HepG2 (cell line): ENCODE measurements at regions not wholly inside any gene's neighbourhood (a gene's known extent, or its start where the extent isn't known, plus 50 kb on each side); places are given as distances from the start of the nearest gene placed in this dataset.

Source experiments
- ATAC-seq: fragments of 200-7000 bp; cut with Tn5 transposase; 3 replicates; pipeline ENCODE4 v1.9.1; 2020; ENCODE audit warnings: mild to moderate bottlenecking, moderate library complexity
- BruUV-seq: library from RNA; stranded (reverse); fragments of 400-500 nt; replicated peaks from 2 replicates; lab custom pipeline; 2021; lab: Mats Ljungman, UMichigan
- CTCF ChIA-PET: fragments of 300-600 bp; formaldehyde crosslinking; extraction: SDS; loops from one replicate; lab custom pipeline; 2021; ENCODE audit warnings: low total read pairs, inconsistent platforms, low intra/inter-chr PET ratio; lab: Yijun Ruan, JAX
- POLR2A ChIA-PET: fragments of 350-600 bp; sonication (Branson Sonifier 250); formaldehyde crosslinking; loops from one replicate; lab custom pipeline; 2020; ENCODE audit warnings: antibody characterized with exemption, inconsistent platforms; lab: Yijun Ruan, JAX
- DNase-seq: peaks from one replicate; pipeline ENCODE4 v3.0.0-alpha.2; 2015; ENCODE audit warnings: low spot score
- FAIRE-seq: peaks from 3 replicates; lab custom pipeline; 2011; peaks lifted over from hg19 to GRCh38; lab: Jason Lieb, UNC
- H2AFZ ChIP-seq: one replicate; pipeline ENCODE4 v1.6.1; 2011; ENCODE audit warnings: low read length, inconsistent platforms
- H3K27ac ChIP-seq: fragments of 300-600 bp; 3 replicates; pipeline ENCODE4 v1.8.0; 2011; ENCODE audit warnings: mixed run types, mild to moderate bottlenecking, mixed read lengths, low read length, inconsistent platforms; ENCODE audit not compliant: insufficient read depth; ENCODE audit errors: extremely low read length
- H3K27me3 ChIP-seq, 2 experiments: fragments of 200-600 bp in 1 of 2; 2 replicates in 1 of 2; 3 replicates in 1 of 2; pipeline versions ENCODE4 v1.6.0 to v1.8.0; 2011; ENCODE audit warnings: low read length in 2 of 2, mild to moderate bottlenecking in 2 of 2, moderate library complexity in 2 of 2, inconsistent platforms in 1 of 2; ENCODE audit not compliant: insufficient read depth in 2 of 2, control insufficient read depth in 1 of 2
- H3K36me3 ChIP-seq, 2 experiments: fragments of 200-600 bp in 1 of 2; replicated peaks in 1 of 2; 2 replicates in 1 of 2; 3 replicates in 1 of 2; pipeline versions ENCODE4 v1.5.1 to v1.8.0; 2011; ENCODE audit warnings: low read length in 2 of 2, inconsistent platforms in 1 of 2; ENCODE audit not compliant: insufficient read depth in 2 of 2, control insufficient read depth in 1 of 2
- H3K4me1 ChIP-seq: 2 replicates; pipeline ENCODE4 v1.5.1; 2012; ENCODE audit warnings: low read length, inconsistent platforms; ENCODE audit not compliant: insufficient read depth
- H3K4me2 ChIP-seq: 2 replicates; pipeline ENCODE4 v1.6.0; 2011; ENCODE audit warnings: low read depth, low read length, inconsistent platforms
- H3K4me3 ChIP-seq, 3 experiments: fragments of 200-600 bp in 1 of 3; sonication (generic), shearing (Covaris generic) in 1 of 3; replicated peaks in 1 of 3; 2 replicates each; pipeline ENCODE4 v1.5.1; 2011 to 2016; ENCODE audit warnings: low read length in 3 of 3, inconsistent platforms in 2 of 3, low read depth in 2 of 3, mild to moderate bottlenecking in 2 of 3, control low read depth in 1 of 3, mixed read lengths in 1 of 3; ENCODE audit not compliant: insufficient read depth in 1 of 3
- H3K79me2 ChIP-seq: one replicate; pipeline ENCODE4 v1.6.1; 2011; ENCODE audit warnings: low read length, inconsistent platforms; ENCODE audit not compliant: insufficient read depth
- H3K9ac ChIP-seq: 2 replicates; pipeline ENCODE4 v1.6.0; 2011; ENCODE audit warnings: mild to moderate bottlenecking, low read depth, low read length, inconsistent platforms; ENCODE audit not compliant: insufficient read depth
- H3K9me3 ChIP-seq: 2 replicates; pipeline ENCODE4 v1.5.1; 2012; ENCODE audit warnings: mild to moderate bottlenecking, low read length
- H4K20me1 ChIP-seq: 2 replicates; pipeline ENCODE4 v1.6.0; 2011; ENCODE audit warnings: inconsistent platforms, mild to moderate bottlenecking, low read length, moderate library complexity; ENCODE audit not compliant: insufficient read depth
- ATRX ChIP-seq: sonication (generic); formaldehyde crosslinking; IDR thresholded peaks from 2 replicates; pipeline ENCODE4 v1.4.0; 2020; ENCODE audit warnings: missing genetic modification reagents, borderline replicate concordance
- IRF2 ChIP-seq: IDR thresholded peaks from 2 replicates; pipeline ENCODE4 v1.6.1; 2018; ENCODE audit warnings: missing genetic modification reagents, missing compliant biosample characterization
- RBM39 ChIP-seq: fragments of 200-400 bp; formaldehyde crosslinking; IDR thresholded peaks from one replicate; pipeline ENCODE4 v1.6.1; 2018; ENCODE audit warnings: antibody characterized with exemption, mild to moderate bottlenecking, low read depth, low read length; ENCODE audit not compliant: poor library complexity, severe bottlenecking
- ZNF577 ChIP-seq: sonication (generic); formaldehyde crosslinking; IDR thresholded peaks from 2 replicates; pipeline ENCODE4 v1.4.0; 2020; ENCODE audit warnings: mild to moderate bottlenecking, low read depth, missing genetic modification reagents, borderline replicate concordance
- ZNF766 ChIP-seq: sonication (generic); formaldehyde crosslinking; IDR thresholded peaks from 2 replicates; pipeline ENCODE4 v1.5.0; 2020; ENCODE audit warnings: missing genetic modification reagents, borderline replicate concordance
- ZSCAN12 ChIP-seq: sonication (generic); formaldehyde crosslinking; IDR thresholded peaks from 2 replicates; pipeline ENCODE4 v1.9.0; 2021; ENCODE audit warnings: mild to moderate bottlenecking, missing genetic modification reagents
- WGBS: methylation state at CpG from one replicate; pipeline ENCODE4 v1.1.6; 2017; ENCODE audit warnings: low lambda C conversion rate; 5-methylcytosine and 5-hydroxymethylcytosine counted together
- in situ Hi-C: cut with HindIII; loops from 2 replicates; pipeline ENCODE4 v1.10.0; 2017; ENCODE audit warnings: low pct_unique_long_range_greater_than_20kb; ENCODE audit not compliant: extremely low pct_ligation_motif_present
- intact Hi-C: fragments of 100-400 bp; cut with micrococcal nuclease; formaldehyde crosslinking; loops from one replicate; pipeline ENCODE4 v1.10.0; 2022; ENCODE audit not compliant: unreplicated experiment
- TF ChIP-seq, protein P1 (sequence below): sonication (generic); formaldehyde crosslinking; IDR thresholded peaks from 2 replicates; pipeline ENCODE4 v1.4.0; 2020; ENCODE audit warnings: missing genetic modification reagents
- TF ChIP-seq, protein P2 (sequence below): sonication (generic); formaldehyde crosslinking; IDR thresholded peaks from 2 replicates; pipeline ENCODE4 v1.4.0; 2020; ENCODE audit warnings: low read depth, mild to moderate bottlenecking, missing genetic modification reagents
- TF ChIP-seq, protein P3 (sequence below): sonication (generic); formaldehyde crosslinking; IDR thresholded peaks from 2 replicates; pipeline ENCODE4 v1.5.0; 2020; ENCODE audit warnings: mild to moderate bottlenecking, missing genetic modification reagents
- TF ChIP-seq, protein P4 (sequence below): sonication (generic); formaldehyde crosslinking; IDR thresholded peaks from 2 replicates; pipeline ENCODE4 v1.5.0; 2020; ENCODE audit warnings: missing genetic modification reagents
- TF ChIP-seq, protein P5 (sequence below): IDR thresholded peaks from 2 replicates; pipeline ENCODE4 v1.6.1; 2016; ENCODE audit warnings: missing compliant biosample characterization, missing genetic modification reagents, borderline replicate concordance
- TF ChIP-seq, protein P6 (sequence below): sonication (generic); formaldehyde crosslinking; IDR thresholded peaks from 2 replicates; pipeline ENCODE4 v1.8.0; 2022; ENCODE audit warnings: missing genetic modification reagents, low read depth, mild to moderate bottlenecking, borderline replicate concordance

GRCh38 chr12:115864396-115864795, 413.1 kb downstream of the MED13L start (continued):
- TF ChIP-seq, protein P1, sequence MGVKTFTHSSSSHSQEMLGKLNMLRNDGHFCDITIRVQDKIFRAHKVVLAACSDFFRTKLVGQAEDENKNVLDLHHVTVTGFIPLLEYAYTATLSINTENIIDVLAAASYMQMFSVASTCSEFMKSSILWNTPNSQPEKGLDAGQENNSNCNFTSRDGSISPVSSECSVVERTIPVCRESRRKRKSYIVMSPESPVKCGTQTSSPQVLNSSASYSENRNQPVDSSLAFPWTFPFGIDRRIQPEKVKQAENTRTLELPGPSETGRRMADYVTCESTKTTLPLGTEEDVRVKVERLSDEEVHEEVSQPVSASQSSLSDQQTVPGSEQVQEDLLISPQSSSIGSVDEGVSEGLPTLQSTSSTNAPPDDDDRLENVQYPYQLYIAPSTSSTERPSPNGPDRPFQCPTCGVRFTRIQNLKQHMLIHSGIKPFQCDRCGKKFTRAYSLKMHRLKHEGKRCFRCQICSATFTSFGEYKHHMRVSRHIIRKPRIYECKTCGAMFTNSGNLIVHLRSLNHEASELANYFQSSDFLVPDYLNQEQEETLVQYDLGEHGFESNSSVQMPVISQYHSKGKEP (CRISPR knock-in tag) = no peak
- no peak for TF ChIP-seq RBM39
- no peak for TF ChIP-seq ZNF577
- TF ChIP-seq, protein P2, sequence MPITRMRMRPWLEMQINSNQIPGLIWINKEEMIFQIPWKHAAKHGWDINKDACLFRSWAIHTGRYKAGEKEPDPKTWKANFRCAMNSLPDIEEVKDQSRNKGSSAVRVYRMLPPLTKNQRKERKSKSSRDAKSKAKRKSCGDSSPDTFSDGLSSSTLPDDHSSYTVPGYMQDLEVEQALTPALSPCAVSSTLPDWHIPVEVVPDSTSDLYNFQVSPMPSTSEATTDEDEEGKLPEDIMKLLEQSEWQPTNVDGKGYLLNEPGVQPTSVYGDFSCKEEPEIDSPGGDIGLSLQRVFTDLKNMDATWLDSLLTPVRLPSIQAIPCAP (CRISPR knock-in tag) = no peak

DNA sequence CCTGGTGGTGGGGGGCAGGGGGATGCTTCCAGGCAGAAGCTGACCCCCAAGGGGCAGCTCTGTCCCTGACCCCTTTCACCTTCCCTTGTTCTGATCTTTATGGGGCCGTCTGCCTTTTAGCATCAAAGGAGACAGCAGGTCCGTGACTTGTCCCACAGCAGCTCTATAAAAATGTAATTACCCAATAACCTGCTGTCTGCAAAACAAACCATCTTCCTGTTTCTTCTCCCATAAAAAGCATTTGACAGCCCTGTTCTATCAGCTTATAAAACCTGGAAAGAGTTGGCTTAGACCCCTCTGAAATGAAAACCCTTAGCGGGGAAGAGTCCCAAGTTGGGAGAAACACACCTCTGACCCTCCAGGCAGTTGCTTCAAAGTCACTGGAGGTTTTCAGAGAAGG, 416.9 kb downstream of the MED13L start:
- CTCF ChIA-PET = no interaction called here
- no peak overlapping the region for H3K4me3 ChIP-seq
- in situ Hi-C loops = no loop called here
- no peak overlapping the region for H3K27ac ChIP-seq
- no peak for ATAC-seq
- H3K4me2 ChIP-seq = no peak overlapping the region
- BruUV-seq = no TSS peak
- H3K27me3 ChIP-seq = peaks cover 0 to 2% of the 10 kb centered on the region in 2 experiments; a peak in 1 of 5 replicates
- no peaks in the 10 kb centered on the region for H3K79me2 ChIP-seq
- 39% methylated on average over 3 of the region's 3 CpGs for WGBS
- POLR2A ChIA-PET = no interaction called here
- no peaks in the 10 kb centered on the region for H3K4me1 ChIP-seq
- intact Hi-C loops = no loop called here
- H3K9me3 ChIP-seq = no peaks in the 10 kb centered on the region
- DNase-seq = no peak
- no peaks in the 10 kb centered on the region for H4K20me1 ChIP-seq
- no peaks in the 10 kb centered on the region for H3K36me3 ChIP-seq
- TF ChIP-seq, protein P3, sequence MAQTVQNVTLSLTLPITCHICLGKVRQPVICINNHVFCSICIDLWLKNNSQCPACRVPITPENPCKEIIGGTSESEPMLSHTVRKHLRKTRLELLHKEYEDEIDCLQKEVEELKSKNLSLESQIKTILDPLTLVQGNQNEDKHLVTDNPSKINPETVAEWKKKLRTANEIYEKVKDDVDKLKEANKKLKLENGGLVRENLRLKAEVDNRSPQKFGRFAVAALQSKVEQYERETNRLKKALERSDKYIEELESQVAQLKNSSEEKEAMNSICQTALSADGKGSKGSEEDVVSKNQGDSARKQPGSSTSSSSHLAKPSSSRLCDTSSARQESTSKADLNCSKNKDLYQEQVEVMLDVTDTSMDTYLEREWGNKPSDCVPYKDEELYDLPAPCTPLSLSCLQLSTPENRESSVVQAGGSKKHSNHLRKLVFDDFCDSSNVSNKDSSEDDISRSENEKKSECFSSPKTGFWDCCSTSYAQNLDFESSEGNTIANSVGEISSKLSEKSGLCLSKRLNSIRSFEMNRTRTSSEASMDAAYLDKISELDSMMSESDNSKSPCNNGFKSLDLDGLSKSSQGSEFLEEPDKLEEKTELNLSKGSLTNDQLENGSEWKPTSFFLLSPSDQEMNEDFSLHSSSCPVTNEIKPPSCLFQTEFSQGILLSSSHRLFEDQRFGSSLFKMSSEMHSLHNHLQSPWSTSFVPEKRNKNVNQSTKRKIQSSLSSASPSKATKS (CRISPR knock-in tag) = no peak
- no peak for TF ChIP-seq ZSCAN12 (CRISPR knock-in tag)
- TF ChIP-seq ATRX (CRISPR knock-in tag) = no peak
- TF ChIP-seq, protein P4, sequence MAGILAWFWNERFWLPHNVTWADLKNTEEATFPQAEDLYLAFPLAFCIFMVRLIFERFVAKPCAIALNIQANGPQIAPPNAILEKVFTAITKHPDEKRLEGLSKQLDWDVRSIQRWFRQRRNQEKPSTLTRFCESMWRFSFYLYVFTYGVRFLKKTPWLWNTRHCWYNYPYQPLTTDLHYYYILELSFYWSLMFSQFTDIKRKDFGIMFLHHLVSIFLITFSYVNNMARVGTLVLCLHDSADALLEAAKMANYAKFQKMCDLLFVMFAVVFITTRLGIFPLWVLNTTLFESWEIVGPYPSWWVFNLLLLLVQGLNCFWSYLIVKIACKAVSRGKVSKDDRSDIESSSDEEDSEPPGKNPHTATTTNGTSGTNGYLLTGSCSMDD = no peak
- TF ChIP-seq, protein P5, sequence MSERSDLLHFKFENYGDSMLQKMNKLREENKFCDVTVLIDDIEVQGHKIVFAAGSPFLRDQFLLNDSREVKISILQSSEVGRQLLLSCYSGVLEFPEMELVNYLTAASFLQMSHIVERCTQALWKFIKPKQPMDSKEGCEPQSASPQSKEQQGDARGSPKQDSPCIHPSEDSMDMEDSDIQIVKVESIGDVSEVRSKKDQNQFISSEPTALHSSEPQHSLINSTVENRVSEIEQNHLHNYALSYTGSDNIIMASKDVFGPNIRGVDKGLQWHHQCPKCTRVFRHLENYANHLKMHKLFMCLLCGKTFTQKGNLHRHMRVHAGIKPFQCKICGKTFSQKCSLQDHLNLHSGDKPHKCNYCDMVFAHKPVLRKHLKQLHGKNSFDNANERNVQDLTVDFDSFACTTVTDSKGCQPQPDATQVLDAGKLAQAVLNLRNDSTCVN (CRISPR knock-in tag) = no peak
- TF ChIP-seq, protein P6, sequence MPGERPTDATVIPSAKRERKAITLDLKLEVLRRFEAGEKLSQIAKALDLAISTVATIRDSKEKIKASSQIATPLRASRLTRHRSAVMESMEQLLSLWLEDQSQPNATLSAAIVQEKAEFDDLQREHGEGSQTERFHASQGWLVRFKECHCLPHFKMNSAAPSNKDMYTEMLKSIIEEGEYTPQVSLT (CRISPR knock-in tag) = no peak
- TF ChIP-seq ZNF766 = no peak
- no peak for TF ChIP-seq IRF2 (CRISPR knock-in tag)
- H2AFZ ChIP-seq = no peak overlapping the region
- no peak overlapping the region for H3K9ac ChIP-seq
- FAIRE-seq = no peak
